ENCODE measurements at regions not wholly inside any gene's neighbourhood (a gene's known extent, or its start where the extent isn't known, plus 50 kb on each side); places are given as distances from the start of the nearest gene placed in this dataset.

- H3K9ac ChIP-seq (ENCODE audit: low read depth, low read length, poor library complexity, severe bottlenecking), result no peak overlapping the region
- no peaks in the 10 kb centered on the region for H3K36me3 ChIP-seq (ENCODE audit: insufficient read depth, low read length)
- H3K4me1 ChIP-seq (ENCODE audit: insufficient read depth, low read length, poor library complexity, severe bottlenecking), result no peaks in the 10 kb centered on the region
- H3K4me2 ChIP-seq (ENCODE audit: low read depth, low read length, poor library complexity, severe bottlenecking), result no peak overlapping the region
- H3K9me3 ChIP-seq (ENCODE audit: insufficient read depth, low read depth, low read length), result no peaks in the 10 kb centered on the region
- H3K27me3 ChIP-seq (ENCODE audit: insufficient read depth, low read length, poor library complexity, severe bottlenecking), result no peaks in the 10 kb centered on the region
- H4K20me1 ChIP-seq (ENCODE audit: insufficient read depth, low read length, poor library complexity, severe bottlenecking), result no peaks in the 10 kb centered on the region
- H3F3A ChIP-seq (ENCODE audit: low read depth), result no peaks in the 10 kb centered on the region
- TF ChIP-seq, protein P1, sequence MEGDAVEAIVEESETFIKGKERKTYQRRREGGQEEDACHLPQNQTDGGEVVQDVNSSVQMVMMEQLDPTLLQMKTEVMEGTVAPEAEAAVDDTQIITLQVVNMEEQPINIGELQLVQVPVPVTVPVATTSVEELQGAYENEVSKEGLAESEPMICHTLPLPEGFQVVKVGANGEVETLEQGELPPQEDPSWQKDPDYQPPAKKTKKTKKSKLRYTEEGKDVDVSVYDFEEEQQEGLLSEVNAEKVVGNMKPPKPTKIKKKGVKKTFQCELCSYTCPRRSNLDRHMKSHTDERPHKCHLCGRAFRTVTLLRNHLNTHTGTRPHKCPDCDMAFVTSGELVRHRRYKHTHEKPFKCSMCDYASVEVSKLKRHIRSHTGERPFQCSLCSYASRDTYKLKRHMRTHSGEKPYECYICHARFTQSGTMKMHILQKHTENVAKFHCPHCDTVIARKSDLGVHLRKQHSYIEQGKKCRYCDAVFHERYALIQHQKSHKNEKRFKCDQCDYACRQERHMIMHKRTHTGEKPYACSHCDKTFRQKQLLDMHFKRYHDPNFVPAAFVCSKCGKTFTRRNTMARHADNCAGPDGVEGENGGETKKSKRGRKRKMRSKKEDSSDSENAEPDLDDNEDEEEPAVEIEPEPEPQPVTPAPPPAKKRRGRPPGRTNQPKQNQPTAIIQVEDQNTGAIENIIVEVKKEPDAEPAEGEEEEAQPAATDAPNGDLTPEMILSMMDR (conservative IDR thresholded peaks at IDR 0.05; ENCODE audit: low read length), result no peak
- TF ChIP-seq EZH2phosphoT487 (IDR thresholded peaks at IDR 0.05; ENCODE audit: borderline replicate concordance), result no peak
- H3K79me2 ChIP-seq (ENCODE audit: insufficient read depth, low read length), result no peaks in the 10 kb centered on the region
- H3K4me3 ChIP-seq (ENCODE audit: low read length, poor library complexity, severe bottlenecking), result no peak overlapping the region
- H2AFZ ChIP-seq (ENCODE audit: low read length), result no peak overlapping the region
- H3K9me2 ChIP-seq (replicated peaks; ENCODE audit: low read depth, low read length), result no peaks in the 10 kb centered on the region
These were observed 75.7 kb upstream of the ZXDA start for GRCh38 chrX:57985951-57986350.

DNA sequence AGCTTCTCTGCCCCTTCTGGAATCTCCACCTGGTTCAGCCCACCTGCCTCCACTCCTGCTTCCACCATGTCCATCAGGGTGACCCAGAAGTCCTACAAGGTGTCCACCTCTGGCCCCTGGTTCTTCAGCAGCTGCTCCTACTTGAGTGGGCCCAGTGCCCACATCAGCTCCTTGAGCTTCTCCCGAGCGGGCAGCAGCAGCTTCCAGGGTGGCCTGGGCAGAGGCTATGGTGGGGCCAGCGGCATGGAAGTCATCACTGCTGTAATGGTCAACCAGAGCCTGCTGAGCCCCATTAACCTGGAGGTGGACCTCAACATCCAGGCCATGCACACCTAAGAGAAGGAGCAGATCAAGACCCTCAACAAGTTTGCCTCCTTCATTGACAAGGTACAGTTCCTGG, 74.4 kb upstream of the ZXDA start:
- H3K4me3 ChIP-seq (ENCODE audit: low read length, poor library complexity, severe bottlenecking), result no peak overlapping the region
- H2AFZ ChIP-seq (ENCODE audit: low read length), result no peak overlapping the region
- no peak for TF ChIP-seq EZH2phosphoT487 (IDR thresholded peaks at IDR 0.05; ENCODE audit: borderline replicate concordance)
- TF ChIP-seq, protein P1 (conservative IDR thresholded peaks at IDR 0.05; ENCODE audit: low read length), result no peak
- no peak overlapping the region for H3K9ac ChIP-seq (ENCODE audit: low read depth, low read length, poor library complexity, severe bottlenecking)
- no peak overlapping the region for H3K4me2 ChIP-seq (ENCODE audit: low read depth, low read length, poor library complexity, severe bottlenecking)
- no peaks in the 10 kb centered on the region for H4K20me1 ChIP-seq (ENCODE audit: insufficient read depth, low read length, poor library complexity, severe bottlenecking)
- no peaks in the 10 kb centered on the region for H3K27me3 ChIP-seq (ENCODE audit: insufficient read depth, low read length, poor library complexity, severe bottlenecking)
- H3K9me3 ChIP-seq (ENCODE audit: insufficient read depth, low read depth, low read length), result no peaks in the 10 kb centered on the region
- H3K79me2 ChIP-seq (ENCODE audit: insufficient read depth, low read length), result no peaks in the 10 kb centered on the region
- no peaks in the 10 kb centered on the region for H3K4me1 ChIP-seq (ENCODE audit: insufficient read depth, low read length, poor library complexity, severe bottlenecking)
- no peaks in the 10 kb centered on the region for H3F3A ChIP-seq (ENCODE audit: low read depth)
- H3K36me3 ChIP-seq (ENCODE audit: insufficient read depth, low read length), result no peaks in the 10 kb centered on the region
- H3K9me2 ChIP-seq (replicated peaks; ENCODE audit: low read depth, low read length), result no peaks in the 10 kb centered on the region

DNA sequence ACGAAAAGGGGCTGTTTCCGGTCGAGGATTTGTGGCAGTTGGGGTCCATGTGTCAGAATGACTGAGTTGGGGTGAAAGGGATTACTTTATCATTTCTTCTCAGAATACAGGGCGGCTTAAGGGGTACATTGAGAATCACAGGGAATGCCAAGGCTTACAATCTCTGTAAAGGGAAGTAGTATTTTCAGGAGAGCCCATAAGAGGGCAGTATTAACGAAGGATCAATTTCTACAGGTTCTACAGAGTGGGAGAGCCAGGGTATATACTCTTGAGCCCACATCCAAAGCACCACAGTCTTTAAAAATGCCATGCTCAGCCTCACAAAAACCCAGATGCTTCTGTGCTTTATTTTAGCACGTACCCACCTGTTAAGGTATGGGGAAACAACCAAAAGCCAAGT, 67.7 kb upstream of the ZXDA start:
- Histone ChIP-seq H4K20me1 (ENCODE audit: insufficient read depth, low read length, poor library complexity, severe bottlenecking) (no peaks in the 10 kb centered on the region), H3K9ac (ENCODE audit: low read depth, low read length, poor library complexity, severe bottlenecking) (no peak overlapping the region), H3K27me3 (ENCODE audit: insufficient read depth, low read length, poor library complexity, severe bottlenecking) (no peaks in the 10 kb centered on the region), H3K79me2 (ENCODE audit: insufficient read depth, low read length) (no peaks in the 10 kb centered on the region), H3K4me3 (ENCODE audit: low read length, poor library complexity, severe bottlenecking) (no peak overlapping the region), H2AFZ (ENCODE audit: low read length) (no peak overlapping the region), H3K36me3 (ENCODE audit: insufficient read depth, low read length) (no peaks in the 10 kb centered on the region), H3K4me2 (ENCODE audit: low read depth, low read length, poor library complexity, severe bottlenecking) (no peak overlapping the region), H3K9me2 (replicated peaks; ENCODE audit: low read depth, low read length) (no peaks in the 10 kb centered on the region), H3F3A (ENCODE audit: low read depth) (no peaks in the 10 kb centered on the region), H3K9me3 (ENCODE audit: insufficient read depth, low read depth, low read length) (no peaks in the 10 kb centered on the region), H3K4me1 (ENCODE audit: insufficient read depth, low read length, poor library complexity, severe bottlenecking) (no peaks in the 10 kb centered on the region)
- TF ChIP-seq, protein P1 (conservative IDR thresholded peaks at IDR 0.05; ENCODE audit: low read length), result 0 out of 2 replicates have a peak, but pooled peaks have one; percentile 14
- no peak for TF ChIP-seq EZH2phosphoT487 (IDR thresholded peaks at IDR 0.05; ENCODE audit: borderline replicate concordance)

All from Loucy (cell line).